Activated T-cell treated with anti-CD3 and anti-CD28 coated beads for 4 hours (primary cell): ENCODE measurements at regions not wholly inside any gene's neighbourhood (a gene's known extent, or its start where the extent isn't known, plus 50 kb on each side); places are given as distances from the start of the nearest gene placed in this dataset.
"Not testable (repeated sequence)": the region's sequence is repeated elsewhere in the genome, so short reads cannot be mapped to it uniquely, and the experiment has no call there.

Experiments
- DNase-seq: peaks from one replicate; pipeline ENCODE4 v3.0.0-alpha.2; 2020

DNA sequence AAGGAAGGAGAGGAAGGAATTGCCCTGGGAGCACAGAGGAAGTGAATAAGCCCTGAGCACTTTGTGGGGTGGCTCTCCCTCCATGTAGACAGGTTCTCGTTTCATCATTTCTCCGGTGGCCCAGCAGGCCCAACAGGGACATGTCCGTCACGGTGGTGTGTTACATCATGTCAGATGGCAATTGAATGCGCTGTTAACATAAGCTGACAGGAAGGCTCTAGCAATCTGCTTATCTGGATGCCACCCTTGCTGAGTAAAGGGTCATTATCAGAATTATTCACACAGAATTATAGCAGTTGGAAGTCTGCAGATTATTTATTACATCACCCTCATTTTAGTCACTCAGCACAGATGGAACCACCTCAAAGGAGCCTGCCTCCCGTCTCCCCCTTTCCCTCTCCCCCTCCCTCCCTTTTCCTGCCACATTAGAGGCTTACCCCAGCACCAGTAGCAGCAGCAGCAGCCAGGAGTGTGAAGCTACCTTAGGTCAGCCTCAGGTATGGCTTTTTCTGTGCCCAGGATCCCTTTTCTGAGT, 124.3 kb upstream of the TRIM2 start:
- DNase-seq, result no peak

DNA sequence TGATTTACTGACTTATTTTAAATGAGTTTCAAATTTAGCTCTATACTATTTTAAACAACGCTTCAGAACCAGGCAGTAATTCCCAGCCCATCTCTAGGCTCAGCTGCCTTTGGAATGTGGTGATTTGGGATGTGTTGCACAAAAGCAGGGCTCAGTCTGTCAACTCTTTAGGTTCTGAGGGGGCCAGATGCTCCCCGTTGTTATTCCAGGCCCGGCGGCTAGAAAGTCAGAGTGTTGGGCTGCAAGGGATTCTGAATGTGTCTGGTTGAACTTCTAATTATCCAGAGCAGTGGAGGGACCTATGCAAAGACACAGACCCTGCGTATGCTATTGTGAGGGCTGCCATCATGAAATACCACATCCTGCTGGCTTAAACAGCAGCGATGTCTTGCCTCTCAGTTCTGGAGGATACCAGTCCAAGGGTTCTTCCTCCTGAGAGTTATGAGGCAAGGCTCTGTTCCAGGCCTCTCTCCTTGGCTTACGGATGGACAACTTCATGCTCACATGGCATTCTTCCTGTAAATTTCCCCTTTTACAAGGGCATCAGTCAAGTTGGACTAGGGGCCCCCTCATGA, 123.2 kb upstream of the TRIM2 start:
- DNase-seq, result no peak

DNA sequence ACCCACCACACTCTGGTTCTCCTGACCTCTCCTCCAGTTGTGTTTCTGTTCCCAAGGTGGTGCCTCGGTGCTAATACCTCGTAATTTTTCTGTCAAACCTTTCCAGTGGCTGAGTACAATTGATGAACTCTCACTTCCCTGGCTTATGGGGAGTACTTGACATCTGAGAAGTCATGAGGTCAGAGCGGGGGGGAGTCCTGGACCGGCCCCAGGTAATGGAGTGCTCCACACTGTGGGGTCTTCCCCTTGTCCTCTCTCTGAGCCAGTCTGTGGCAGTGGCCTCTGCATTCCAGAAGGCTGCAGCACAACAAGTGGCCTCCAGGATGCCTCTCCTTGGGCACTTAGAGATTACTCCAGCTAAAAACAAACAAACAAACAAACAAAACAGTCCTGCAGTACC, 122.5 kb upstream of the TRIM2 start:
- no peak for DNase-seq

DNA sequence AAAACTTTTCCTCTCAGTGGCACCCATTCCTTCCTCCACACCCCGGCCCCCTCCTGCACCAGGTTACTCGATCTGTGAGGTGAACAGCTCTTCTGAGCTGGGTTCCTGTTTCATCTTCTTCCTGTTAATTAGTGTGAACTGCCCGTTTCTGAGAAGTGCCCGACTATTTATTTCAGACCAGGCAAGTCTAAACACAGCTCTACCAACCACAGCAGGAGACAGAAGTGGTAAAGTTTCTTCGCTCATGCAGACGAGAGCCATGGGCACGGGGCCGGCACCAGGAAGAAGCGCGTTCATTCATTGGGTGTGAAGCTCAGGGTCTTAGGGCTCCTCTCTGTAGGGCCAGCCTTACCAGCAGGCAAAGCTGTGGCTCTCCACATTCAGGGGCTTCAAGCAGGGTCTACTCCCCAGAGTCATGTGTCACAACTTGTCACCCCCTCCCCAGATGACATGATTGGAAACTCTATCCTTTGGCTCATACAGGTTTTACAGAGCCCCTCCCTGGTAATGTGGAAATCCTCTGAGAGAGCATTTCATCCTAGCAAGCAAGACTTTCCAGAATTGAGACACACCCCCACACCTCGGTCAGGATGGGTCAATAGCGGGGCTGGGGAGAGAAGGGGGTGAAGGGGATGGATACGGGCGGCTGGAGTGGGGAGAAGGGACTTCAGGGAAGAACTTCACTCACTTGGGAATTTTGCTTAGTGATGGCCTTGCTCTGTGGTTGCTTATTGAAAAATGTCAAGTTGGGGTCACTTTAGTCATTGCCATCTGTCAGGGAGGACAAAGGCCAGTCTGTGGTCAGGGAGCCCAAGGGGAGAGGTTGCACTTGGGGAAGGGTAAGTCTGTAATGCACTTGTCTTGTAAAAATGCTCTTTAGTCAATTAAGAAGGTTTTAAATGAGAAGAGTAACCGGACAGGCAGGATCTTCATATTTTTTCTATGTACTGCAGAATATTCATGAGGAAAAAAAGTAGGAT, 121.6 kb upstream of the TRIM2 start:
- DNase-seq, result no peak

DNA sequence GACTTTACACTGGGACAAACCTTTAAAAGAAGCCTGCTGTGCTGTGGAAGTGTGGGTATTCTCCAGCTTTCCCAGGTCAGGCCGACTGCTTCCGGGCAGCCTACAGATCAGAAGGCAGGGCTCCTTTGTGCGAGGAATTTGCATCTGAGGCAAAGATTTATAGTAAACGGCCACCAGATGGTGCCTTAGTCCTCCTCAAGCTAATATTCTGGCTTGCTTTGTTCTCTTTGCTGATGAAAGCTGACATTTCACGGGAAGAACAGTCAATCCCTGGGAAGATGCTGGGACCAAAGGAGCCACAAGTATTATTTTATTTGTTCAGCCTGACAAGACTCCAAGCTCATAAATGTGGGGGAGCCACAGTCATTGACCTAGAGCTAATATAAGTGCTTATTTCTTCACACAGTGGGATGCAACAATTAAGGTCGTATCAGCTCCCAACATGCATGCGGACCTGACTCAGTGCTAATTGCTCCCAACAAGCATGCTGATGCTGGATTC, 120.7 kb upstream of the TRIM2 start:
- peak; percentile 24 for DNase-seq

DNA sequence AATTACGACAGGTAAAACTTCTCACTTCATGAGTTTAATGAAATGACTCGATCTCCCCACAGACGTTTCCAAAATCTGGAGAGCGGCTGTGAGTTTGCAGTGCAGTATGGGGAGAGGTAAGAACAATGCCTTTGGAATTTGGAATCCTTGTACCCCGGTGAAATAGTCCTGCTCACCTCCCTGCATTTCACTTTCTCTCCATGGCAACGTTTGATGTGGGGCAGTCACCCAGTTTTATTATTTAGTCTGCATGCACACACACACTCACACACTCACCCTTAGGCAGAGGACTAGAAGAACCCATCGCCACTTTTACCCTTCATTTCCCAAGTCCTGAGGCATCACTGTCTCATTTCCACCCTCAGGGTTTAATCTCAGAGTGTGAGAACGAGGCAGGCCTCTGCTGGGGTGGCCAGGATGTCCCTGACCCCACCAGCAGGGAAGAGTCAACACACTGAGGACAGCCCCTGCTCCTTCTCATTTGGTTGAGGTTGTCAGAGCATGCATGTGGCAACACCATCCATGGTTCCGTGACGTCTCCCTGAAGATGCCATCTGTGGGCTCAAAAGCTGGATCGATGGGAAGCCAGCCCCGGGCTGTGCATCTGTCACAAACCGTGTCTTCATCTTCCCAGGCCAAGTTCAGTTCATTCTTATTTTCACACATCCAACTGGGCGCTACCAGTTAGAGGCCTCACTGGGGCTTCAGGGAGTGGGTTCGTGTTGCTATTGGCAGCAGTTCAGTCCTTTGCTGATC, 119.8 kb upstream of the TRIM2 start:
- no peak for DNase-seq

DNA sequence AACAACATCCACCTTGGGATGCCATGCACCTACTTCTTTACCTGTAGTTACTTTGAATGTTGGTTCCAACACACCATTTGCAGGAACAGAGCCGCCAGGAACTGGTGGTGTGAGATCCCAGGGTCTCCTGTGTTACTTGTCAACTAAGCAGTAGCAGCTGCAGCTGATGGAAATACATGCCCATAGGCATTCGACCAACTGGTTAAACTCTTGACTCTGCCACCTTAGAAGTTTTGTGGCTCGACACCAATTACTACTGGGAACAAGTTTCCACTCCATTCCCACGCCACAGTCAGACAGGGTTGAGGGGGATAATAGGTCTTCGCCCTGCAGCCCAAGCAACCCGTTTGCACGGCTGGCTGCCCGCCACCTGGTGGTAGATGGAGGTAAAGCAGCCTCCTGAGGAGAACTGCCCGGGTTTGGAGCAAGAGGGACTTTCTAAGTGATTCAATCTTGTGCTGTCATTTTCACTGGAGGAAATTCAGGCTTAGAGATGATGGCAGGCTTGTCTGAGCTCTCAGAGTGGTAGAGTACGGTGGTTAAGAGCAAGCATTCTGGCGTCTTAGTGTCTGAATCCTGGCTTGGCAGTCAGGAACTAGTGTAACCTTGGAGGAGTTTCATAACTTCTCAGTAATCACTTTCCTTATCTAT, 119.1 kb upstream of the TRIM2 start:
- peak; percentile 83 for DNase-seq

DNA sequence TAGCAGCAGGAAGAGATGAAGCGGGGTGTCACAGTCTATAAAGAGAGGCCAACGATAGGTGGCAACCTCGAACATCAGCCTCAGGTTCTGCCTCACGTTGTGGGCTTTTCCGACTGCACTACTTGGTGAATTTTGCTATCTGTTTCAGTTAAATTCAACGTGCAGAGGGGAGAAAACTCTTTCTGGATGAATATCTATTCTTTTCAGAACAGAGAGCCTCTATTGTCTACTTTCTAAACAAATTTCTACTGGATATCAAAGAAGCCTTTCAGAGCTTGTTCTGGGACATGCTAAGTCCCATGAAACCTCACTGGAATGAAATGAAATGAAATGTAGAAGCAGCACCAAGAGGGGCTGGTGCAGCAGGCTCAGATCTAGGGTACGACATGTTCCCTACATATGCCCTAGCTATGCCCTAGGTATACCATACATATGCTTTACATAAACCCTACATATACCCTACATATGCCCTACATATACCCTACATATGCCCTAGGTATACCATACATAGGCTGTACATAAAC, 116.5 kb upstream of the TRIM2 start:
- no peak for DNase-seq

DNA sequence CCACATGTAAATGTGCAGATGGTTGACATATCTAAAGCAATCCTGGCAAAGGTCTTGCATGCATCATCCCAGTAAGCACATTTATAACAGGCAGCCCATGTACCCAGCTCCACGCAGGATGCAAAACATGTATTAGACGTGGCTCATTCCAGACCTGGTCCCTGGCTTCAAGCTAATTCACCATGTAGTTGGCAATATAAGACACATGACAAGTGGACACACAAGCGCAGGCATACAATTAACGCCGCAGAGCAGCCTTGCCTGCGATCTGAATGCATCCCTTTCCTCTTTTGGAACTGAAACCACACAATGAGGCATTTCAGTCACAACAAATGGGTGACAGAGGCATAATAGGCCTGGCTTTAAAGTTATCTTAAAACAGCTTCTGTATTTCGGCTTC, 114.5 kb upstream of the TRIM2 start:
- no peak for DNase-seq

DNA sequence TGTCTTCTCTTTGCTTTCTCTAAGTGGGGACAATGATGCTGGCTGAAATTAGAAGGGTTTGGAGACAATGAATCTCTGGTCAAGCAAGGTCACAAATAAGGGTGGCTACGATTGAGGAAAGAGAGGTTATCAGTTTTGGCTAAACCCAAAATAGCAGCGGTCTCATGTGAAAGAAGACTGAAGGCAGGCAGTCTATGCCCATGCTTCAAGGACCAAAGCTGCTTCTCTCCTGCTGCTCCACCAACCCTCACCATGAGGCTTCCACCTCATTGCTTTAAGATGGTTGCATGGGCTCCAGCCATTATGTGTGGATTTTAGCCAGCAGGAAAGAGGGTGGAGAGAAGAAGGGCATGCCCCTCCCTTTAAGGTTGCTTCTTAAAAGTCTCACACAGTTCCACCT, 114.1 kb upstream of the TRIM2 start:
- no peak for DNase-seq

DNA sequence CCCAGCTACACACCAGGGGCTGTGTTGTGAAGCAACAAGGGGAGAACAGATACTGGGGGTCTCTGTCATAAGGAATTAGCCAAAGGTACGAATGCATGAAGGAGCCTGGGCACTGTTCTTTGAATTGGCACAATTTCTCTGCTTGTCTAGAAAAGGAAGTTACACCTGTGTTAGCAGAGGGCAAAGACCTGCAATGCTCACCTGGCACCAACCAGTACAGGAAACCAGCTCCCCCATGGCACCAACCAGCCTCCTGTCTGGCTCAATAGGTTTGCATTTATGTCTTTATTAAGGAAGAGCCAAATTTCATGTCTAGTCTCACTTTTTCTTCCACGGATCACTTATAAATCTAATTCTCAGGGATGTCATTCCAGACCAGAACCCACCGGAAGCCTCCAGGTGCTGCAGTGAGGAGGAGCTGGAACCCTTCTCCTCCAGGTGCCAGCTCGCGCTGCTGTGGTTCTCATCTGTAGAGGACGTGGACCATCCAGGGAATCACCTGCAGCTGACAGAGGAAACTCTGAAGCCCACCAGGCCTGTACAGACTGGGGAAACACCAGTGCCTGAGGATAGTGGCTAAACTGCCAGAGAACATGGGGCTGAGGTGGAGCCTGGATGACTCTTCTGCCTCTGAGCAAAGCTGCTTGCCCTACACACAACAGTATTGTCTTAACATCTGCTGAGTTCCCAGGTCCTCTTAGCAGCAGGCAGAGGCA, 113.4 kb upstream of the TRIM2 start:
- DNase-seq, result no peak

DNA sequence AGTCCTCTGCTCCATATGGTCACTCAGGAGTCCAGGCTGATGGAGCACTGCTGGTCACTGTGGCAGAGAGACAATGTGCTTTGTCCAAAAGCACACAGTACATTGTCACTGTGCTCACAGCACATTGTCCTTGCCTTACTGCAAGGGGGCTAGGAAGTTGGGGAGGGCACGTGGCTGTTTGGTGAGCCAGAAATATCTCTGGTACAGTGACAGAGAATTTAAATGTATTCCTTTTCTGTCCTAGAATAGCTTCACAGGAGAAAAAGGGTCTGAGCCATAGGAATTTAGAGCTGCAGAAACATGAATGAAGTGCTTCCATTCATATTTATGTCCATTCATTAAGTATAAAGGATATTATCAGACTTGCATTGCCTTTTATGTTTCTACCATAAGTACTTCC, 110.8 kb upstream of the TRIM2 start:
- DNase-seq, result no peak

DNA sequence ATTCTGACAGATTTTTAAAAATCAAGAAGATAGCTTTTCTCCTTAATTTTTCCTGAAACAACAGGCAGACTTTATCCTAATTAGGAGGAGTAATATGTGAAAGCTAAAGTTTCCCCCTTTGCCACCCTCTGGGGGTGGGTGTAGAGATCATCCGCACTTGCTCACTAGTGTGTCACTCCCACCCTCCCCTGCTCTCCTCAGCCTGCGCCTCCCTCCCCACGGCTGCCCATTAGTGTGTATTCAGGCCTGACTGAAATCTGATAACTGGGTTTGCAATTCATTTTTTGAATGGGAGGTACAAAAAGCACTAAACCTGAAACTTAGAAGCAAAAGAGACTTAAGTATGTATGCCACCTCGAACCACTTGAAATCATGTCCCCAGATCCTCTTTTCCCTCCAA, 110.4 kb upstream of the TRIM2 start:
- DNase-seq, result no peak

DNA sequence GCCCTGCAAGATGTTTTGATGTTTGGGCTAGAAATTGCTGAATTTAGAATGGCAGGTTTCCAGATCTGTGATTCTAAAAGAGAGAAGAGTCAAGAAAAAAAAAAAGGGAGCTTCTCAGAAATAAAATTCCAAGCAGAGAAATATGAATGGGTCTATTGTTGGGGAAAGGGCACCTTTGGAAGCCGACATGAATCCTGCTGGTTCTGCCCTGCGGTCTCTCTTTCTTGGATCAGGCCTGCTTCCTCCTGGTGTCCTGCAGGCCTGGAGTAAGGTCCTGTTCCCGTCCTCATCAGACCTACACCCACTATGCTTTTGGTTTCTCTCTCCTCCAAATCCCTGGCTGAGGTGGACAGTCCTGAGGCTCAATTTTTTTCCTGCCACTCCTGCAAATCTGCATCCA, 109.8 kb upstream of the TRIM2 start:
- no peak for DNase-seq

DNA sequence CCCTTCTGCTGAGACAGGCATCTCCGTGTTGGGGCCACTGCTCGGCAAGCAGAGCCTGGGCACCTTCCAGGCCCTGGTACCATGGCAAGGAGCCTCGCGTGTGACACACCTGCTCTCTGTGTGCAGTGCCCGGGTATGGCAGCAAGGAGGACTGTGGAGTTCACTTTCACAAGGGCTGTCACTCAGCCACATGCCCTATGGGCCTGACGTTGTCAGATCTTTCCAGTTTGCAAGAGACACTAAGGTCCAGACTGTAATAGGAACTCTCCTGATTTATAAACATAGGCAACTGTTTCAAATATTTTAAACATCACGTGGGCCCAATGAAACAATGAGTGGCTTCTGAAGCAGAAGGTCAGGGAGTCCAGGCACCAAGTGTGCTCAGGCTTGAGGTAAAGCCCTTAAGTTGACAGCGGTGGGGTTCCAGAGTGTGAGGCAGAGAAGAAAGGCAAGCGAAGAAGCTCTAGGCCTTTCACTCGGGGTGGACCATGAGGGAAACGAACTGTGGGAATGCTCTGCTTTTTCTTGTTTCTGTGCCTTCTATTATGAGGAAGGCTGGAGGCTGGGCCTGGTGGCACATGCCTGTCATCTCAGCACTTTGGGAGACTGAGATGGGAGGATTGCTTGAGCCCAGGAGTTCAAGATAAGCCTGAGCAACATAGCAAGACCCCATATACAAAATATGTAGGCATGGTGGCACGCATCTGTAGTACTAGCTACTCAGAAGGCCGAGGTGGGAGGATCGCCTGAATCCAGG, 108.6 kb upstream of the TRIM2 start:
- DNase-seq, result no peak

DNA sequence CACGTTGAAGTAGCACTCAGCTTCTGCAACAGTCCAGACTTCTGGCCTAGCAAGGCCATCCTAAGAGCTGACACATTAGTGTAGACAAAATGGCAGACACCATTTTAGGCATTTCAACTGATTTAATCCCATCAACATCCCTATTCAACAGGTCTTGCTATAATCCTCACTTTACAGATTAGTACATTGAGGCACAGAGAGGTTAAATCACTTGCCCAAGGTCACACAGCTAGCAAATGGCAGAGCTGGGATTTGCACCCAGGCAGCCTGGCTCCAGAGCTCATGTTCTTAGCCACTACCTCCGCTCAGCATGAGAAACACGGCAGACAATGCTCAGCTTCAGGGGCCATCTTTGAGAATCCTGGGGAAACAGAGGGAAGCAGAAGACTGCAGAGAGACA, 107.9 kb upstream of the TRIM2 start:
- no peak for DNase-seq

DNA sequence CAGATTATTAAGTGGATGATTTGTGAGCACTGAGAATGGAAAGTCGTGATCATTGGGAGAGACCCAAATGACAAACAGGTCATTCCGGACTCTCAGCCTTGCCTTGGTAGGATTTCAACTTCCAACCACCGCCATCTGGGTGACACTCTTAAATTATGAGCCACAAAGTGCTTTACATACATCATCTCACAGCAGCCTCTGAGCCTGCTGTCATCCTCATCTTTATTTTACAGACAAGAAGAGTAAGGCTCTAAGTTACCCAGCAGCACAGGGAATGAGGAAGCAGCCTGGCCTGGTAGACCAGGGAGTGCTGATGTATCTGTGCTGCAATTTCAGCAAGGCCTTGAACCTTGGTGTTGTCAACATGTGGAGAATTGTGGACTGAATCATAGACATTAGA, 105.8 kb upstream of the TRIM2 start:
- DNase-seq, result no peak

DNA sequence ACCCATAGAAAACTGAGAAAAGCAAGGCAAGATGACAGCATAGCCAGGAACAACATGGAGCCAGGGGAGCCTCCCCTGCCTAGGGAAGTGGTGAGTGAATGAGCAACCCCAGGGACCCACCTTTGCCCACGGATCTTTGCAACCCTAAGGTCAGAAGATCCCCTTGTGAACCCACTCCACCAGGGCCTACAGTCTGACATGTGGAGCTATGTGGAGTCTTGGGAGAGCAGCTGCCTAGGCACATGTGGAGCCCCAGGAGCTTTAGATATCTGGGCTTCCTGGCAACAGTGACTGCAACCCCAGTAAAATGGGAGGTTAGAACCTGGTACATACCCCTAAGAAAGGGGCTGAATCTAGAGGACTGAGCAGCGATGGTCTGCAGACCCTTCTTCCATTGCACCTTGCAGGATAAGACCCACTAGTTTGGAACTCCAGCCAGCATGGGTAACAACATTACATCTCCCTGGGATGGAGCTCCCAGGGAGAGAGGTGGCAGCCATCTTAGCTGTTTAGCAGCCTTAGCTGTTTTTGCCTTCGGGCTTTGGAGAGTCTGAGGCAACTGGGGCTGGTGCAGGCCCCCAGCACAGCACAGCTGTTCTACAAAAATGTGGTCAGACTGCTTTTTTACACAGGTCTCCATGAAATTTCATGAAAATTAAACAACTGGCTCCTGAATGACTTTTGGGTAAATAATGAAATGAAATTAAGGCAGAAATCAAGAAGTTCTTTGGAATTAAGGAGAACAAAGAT, 104.7 kb upstream of the TRIM2 start:
- no peak for DNase-seq

DNA sequence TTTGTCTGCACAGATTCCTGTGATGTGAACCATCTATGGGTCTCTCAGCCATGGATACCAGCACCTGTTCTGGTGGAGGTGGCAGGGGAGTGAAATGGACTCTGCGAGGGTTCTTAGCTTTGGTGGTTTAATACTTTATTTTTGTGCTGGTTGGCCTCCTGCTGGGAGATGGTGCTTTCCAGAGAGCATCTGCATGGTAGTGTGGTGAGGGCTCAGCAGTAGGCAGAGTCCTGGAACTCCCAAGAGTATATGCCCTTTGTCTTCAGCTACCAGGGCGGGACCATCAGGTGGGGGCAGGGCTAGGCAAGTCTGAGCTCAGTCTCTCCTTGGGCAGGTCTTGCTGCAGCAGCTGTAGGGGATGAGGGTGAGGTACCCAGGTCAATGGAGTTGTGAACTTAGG, 97.5 kb upstream of the TRIM2 start:
- DNase-seq, result not testable (repeated sequence)

DNA sequence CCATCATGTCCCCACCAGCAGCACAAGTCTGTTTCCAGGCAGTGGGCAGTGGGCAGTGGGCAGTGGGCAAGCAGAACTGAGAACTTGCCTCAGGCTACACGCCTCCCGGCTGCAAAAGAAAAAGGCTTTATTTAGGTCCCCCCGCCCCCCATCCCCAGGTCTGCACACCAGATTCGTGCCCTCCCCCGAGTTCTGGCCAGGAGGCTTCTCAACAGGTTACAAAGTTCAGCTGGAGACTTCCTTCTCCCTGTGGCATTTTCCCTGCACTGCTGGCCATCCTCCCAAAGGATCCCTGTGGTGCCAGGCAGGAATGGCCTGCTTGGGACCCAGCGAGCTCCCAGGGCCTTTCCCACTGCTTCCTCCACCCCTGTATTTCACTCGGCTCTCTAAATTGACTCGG, 97.0 kb upstream of the TRIM2 start:
- DNase-seq, result no peak
